ENCODE measurements at regions not wholly inside any gene's neighbourhood (a gene's known extent, or its start where the extent isn't known, plus 50 kb on each side); places are given as distances from the start of the nearest gene placed in this dataset.

DNA sequence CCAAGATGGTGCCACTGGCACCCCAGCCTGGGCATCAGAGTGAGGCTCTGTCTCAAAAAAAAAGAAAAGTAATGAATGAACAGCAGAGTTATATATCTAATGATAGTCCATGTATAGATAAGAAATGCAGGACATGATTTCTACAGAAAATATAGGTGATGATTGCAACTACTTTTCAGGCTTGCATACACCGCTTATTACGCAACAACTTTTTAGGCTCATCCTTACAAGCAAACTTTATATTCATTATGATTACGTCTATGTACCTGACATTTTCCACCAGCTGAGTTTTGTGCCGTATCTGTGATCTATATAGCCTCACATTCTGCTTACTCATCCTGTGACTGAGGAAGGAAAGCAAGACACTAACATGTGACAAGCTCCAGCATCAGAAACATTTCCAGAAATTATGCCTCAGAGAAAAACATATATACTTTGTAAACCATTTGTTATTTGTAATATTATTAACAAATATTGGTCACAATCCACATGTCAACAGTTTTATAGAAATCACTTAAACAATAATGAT, 906.3 kb downstream of the ZPLD1 start:
- DNase-seq (ENCODE audit: low read depth, low spot score), result no peak

DNA sequence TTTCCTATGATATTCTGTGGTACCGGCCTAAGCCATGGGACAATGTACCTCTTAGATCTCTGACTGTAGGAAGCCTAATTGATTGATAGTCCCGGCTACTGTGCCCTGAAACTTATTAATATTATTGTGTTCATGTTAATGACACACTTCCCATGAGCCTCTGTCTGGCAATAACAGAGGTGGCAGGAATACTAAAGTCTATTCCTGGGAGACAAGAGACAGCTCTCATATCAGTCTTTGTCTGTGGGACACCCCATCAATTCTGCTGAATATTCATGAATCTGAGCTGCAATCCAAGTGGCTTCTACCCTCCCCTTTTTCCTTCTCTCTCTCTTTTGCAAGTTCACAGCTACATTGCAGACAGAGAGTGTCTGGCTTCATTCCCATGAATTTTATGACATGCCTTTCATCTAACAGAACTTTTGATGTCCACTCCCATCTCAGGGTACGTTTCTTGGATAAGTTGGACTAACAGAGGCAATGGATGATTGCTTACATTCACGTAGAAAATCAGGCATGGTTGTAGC, 907.5 kb downstream of the ZPLD1 start:
- DNase-seq (ENCODE audit: low read depth, low spot score), result no peak

DNA sequence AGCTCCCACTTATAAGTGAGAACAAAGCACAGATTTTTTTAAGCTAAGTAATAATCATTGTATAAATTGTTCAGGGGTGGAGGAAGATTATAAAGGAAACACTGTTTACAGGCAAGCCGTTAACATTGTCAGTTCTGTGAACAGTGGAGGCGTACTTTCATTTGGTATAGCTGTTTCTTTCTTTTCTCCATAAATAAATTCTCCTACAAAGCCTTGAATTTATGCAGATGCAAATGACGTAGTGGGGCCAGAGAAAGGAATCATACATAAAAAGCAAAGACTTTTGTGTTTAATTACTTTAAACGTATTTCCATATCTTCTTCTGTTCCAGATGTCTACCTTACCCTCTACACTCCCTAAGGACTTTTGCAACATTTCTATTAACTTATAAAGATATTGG, 914.9 kb downstream of the ZPLD1 start:
- no peak for DNase-seq (ENCODE audit: low read depth, low spot score)

DNA sequence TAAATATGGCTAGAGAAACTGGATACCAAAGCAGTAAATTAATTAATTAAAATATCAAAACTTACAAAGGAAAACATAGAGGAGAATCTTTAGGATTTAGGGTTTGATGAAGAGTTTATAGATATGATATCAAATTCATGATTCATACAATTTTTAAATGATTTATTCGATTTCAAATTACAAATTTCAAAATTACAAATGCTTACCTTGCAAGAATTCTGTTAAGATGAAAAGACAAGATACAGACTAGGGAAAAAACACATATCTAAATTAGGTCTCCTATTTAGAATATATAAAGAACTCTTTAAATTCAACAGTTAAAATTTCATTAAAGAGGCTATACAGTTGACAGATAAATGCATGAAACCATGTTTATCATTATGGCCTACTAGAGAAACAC, 930.7 kb downstream of the ZPLD1 start:
- no peak for DNase-seq (ENCODE audit: low read depth, low spot score)

DNA sequence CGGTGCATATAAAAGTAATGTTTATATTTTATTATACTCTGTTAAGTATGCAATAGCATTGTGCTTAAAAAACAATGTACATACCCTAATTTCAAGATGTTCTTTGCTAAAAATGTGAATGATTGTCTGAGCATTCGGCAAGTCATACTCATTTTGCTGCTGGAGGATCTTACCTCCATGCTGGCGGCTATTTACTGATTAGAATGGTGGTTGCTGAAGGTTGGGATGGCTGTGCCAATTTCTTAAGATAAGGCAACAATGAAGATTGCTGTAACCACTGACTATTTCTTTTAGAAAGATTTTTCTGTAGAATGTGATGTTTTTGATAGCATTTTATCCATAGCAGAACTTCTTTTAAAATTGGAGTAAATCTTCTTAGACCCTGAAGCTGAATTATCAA, 932.7 kb downstream of the ZPLD1 start:
- DNase-seq (ENCODE audit: low read depth, low spot score), result no peak

DNA sequence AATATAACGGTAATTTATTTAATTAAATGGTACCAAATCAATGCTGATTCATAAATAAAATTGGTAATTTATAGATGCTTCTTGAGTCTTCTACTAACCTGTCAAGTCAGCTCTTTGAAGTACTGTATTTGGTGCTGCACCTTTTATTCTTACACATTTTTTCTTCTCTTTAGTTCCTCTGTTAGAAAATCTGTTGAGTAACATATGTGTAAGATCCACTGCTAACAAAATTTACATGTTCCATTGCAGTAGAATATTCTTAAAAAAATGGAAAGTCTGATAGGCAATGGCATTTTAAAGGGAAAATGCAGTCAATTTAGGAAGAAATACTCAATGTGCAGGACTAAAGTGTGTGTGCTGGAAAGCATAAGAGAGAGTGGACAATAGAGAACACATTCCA, 936.6 kb downstream of the ZPLD1 start:
- no peak for DNase-seq (ENCODE audit: low read depth, low spot score)

DNA sequence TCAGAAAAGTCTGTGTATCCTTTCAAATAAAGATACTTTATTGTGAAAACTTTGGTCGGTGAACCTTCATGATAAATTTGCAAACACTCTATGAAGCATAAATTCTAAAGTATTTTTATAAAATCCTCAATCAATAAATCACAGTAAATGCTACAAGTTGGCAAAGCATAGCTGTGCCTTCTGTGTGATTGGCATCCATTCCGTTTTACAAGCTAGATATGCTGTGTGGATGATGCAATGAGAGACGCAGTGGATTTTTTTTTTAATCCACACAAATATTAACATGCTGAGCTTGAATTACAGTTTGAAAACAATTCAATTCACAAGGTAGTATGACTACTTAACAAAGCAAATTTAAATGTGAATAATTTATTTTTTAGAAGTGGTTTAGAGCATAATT, 937.2 kb downstream of the ZPLD1 start:
- no peak for DNase-seq (ENCODE audit: low read depth, low spot score)

DNA sequence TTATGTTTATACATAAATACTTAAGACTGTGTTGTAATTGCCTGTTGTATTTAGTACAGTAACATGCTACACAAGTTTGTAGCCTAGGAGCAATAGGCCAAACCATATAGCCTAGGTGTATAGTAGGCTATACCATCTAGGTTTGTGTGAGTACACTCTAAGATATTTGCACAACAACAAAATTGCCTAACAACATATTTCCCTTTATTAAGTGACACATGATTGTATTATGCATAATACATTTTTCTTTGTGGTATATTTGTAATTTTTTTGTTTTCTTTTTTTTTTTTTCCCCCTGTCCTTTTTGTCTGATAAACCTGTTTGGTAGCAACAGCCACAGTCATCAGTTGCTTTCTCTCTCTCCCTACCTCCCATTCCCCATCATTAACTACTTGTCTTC, 945.6 kb downstream of the ZPLD1 start:
- no peak for DNase-seq (ENCODE audit: low read depth, low spot score)

DNA sequence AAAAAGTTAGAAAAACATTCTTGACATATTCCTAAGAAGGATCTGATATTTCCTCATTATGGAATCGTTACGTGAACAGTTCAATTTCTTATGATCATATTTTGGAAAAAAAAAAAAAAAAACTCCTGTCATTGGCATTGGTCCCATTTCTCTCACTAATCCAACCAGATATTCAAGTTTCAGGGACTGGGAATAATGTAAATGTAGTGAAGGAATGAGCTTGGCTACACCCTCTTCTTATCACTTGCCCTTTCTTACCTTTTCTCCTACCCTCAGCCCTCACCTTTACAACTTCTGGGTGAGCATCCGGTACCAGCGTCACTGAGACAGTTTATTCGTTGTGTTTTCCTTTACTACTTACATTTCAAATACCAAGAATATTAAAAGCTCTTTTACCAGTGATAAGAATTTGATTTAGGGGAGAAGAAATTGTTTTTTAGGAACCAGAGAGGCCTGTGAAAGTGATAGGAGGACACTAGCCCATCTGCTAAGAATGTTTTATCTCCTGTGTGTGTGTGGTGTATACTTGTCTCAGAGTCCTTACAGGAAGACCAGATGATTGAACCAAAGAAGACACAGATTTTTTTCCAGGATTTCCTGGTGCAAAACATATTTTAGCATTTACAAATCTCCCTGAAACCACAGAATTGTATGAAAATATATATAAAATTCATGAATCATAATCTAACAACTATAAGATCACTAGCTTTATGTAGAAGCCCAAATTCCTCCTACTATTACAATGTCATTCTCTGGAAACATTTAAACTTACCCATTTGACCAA, 946.7 kb downstream of the ZPLD1 start:
- no peak for DNase-seq (ENCODE audit: low read depth, low spot score)

DNA sequence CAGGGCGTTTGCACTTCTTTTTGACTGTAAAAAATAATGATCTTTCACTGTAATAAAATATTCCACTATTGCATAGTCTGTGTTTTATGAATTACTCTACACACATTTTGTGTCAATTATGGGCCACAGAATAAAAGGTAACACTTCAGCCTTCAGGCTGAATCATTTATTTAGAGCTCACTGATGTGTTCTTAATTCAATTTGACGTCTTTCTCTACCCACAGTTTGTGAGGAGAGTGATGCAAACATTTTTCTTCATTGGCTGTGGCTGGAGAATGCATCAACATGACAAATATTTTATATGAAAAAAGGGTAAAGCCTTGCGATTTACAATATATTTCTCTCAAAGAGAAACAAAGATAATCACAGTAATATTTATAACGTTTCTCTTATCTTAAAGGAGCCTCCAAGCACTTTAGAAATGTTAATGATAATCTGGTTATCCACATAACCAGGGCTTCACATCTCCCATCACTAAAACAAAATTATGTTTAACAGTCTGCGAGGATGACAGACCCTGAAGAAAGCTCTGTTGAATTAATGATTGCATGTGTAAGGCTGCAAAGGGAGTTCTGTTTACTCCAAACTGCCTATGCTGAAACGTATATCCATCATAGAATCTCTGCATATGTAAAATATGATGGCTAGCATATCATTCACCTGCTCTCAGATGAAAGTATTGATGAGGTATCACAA, 951.3 kb downstream of the ZPLD1 start:
- DNase-seq (ENCODE audit: low read depth, low spot score), result no peak

DNA sequence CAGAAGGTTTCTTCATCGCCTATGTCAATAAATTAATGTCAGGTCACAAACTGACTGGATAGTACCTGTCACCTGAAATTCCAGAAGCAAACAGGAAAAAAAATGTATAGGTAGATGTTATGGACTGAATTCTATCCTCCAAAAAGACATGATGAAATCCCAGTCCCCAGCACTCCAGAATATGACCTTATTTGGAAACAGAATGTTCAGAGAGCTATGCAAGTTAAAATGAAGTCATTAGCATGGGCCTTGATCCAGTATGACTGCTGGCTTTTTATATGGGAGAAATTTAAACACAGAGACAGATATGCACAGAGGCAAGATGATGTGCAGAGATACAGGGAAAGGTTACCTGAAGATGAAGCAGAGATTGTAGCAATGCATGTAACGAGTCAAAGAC, 953.4 kb downstream of the ZPLD1 start:
- no peak for DNase-seq (ENCODE audit: low read depth, low spot score)

DNA sequence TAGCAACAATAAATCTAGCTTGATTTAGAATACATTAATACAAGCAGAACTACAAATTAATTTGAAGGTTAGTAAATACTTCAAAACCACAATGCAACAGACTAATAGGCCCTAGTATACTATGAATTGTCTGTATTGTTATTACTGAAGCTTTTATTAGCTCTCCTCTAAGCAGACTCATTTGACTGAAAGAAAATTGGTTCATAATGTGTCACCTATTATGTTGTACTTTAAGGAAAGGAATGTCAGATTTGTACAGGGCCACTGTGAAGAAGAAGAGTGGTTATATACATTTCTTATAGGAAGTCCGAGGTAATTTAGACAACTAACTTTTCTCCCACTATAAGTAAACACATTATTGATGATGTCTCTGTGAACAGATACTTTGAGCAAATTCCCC, 954.5 kb downstream of the ZPLD1 start:
- DNase-seq (ENCODE audit: low read depth, low spot score), result no peak

DNA sequence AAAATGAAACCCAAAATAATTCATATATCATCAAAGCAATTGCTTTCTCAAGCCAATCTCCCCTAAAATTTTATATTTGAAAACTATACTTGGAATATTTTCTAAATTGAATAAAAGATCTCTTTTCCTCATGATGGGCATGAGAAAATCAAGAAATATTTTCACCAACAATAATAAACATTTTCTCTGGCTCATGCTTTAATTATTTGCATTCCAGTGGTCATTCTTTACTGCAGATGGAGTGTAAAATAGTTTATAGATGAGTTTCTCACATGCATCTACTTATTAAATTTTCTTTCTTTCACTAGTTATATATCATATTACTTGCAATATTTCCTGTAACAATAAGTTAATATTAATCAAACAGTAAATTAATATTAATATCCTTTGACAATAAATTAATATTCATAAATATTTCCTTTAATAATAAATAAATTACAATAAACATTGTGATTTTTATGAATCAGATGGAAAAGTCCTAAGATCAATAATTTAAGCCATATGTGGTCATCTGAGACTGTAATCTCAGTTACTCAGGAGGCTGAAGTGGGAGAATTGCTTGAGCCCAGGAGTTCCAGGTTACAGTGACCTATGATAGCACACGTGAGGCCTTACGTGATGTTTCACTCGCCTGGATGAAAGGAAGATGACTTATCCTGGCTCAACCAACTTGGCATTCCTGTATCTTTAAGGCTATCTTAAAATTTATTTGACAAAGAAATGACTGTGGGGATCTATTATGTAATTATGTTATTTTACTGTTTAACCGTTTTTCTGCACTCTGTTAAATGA, 958.8 kb downstream of the ZPLD1 start:
- DNase-seq (ENCODE audit: low read depth, low spot score), result no peak

DNA sequence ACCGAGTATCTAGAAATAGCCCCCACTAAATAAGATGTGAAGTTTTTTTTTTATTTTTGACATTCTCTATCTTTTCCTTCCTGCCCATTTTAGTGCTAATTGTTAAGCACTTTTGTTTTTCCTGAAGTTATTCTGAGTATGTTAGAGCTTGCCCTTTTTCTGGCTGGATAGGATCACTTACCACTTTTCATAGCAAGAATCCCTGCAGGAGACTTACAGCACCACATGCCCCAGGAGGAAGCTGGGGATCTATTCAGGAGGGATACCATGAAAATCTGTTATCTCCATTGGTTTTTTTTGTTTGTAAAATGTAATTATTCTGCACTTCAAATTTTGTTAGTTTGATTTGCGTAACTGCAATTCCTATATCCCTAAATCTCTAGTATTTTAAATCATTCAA, 968.4 kb downstream of the ZPLD1 start:
- no peak for DNase-seq (ENCODE audit: low read depth, low spot score)

DNA sequence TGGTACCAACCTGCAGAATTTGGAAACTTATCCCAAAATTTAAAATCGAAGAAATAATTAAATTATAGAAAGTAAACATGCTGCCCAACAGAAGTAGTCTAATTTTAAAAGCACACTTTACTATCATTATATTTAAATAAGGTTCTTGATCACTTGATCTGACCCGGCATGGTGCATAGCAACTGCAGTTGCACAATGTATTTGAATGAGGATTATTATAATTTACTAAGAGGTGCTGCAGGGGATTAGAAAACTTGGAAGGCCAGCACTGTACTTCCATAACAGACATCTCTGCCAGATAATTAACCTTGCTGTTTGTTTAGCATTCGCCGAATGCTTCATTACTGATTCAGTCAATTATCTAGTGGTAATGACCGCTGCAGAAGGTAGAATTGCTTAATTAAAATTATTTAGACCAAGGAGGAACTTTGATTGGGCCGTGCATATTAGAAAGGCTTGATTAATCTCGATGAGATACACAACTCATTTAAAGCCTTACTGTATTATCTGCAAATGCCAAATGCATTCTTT, 971.6 kb downstream of the ZPLD1 start:
- DNase-seq (ENCODE audit: low read depth, low spot score), result no peak

DNA sequence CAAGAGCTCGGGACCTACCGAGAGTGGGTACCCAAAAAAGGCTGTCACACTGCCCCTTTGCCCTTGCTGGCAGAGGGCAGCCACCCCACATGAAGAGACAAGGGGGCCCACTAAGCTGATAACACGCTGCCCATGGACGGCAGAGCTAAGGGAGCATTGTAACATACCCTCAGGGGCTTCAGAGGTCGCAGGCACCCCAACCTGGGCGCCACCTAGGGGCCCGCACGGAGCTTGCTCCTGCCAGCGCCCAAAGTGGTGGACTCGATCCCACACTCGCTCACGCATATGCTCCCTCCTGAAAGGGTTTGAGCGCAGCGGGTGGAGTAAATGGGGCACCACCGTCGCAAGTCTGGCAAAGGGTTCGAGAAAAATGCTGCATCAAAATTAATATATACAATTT, 975.4 kb downstream of the ZPLD1 start:
- no peak for DNase-seq (ENCODE audit: low read depth, low spot score)

DNA sequence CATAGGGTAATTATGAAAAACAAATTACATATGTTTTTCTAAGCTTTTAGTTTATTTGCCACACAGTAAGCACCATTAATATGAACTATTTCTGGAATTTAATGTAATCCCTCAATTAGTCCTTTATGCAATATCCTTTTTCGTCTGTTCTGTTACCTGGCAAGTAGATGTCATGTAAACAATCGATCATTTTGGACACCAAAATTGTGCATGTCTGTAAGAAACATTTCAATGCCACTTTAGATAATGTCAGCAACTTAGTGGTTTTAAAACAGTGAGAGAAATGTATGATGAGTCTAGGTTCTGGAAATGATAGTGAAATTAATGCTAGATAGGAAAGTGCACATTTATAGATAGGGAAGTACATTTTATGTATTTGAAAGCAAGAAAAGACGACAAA, 986.6 kb downstream of the ZPLD1 start:
- DNase-seq (ENCODE audit: low read depth, low spot score), result no peak

DNA sequence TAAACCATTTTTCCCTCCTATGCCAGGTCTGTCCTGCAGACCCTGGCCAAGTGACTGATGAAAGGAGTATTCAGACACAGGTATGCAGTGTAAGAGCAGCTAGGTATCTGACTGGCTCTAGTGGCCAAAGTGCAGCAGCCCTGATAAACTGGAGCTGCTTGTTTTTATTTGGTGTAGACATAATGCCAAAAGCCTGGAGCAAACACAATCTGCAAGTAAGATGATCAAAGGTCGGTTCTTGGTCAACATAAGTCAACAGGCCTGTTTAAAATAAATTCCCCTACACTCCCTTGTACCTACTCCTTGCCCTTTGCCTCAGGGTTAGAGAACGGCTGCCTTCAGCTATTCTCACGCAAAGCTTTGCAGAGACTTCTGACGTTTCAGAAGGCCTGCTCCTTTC, 1003.1 kb downstream of the ZPLD1 start:
- DNase-seq (ENCODE audit: low read depth, low spot score), result no peak

DNA sequence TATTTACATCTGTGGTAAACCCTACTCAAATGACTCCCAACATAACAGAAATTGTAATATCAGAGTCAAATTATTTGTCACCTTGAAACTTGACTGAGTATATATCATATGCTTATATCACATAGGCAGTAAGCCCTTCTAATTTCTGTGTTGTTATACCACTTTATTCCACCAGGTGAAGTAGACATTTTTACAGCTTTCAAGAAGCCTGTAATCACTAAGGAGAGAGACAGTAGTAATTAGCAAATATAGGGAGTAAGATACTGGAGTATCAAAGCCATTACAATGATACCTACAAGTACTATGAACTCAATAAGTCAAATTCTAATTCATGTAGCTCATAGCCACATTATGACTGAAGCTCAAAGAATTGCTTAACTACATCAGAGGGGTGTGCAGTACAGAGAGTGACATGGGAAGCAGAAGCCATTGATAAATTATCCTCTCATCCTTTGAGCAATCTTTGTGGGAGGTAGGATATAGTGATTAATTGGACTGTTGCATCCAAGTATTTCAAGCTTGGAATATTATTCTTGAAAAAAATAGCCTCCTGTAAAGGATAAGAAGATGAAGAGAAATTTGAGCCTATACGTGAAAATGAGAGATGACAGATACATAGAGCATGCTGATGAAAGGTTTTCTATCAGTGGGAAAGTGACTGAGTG, 1005.9 kb downstream of the ZPLD1 start:
- DNase-seq (ENCODE audit: low read depth, low spot score), result no peak

DNA sequence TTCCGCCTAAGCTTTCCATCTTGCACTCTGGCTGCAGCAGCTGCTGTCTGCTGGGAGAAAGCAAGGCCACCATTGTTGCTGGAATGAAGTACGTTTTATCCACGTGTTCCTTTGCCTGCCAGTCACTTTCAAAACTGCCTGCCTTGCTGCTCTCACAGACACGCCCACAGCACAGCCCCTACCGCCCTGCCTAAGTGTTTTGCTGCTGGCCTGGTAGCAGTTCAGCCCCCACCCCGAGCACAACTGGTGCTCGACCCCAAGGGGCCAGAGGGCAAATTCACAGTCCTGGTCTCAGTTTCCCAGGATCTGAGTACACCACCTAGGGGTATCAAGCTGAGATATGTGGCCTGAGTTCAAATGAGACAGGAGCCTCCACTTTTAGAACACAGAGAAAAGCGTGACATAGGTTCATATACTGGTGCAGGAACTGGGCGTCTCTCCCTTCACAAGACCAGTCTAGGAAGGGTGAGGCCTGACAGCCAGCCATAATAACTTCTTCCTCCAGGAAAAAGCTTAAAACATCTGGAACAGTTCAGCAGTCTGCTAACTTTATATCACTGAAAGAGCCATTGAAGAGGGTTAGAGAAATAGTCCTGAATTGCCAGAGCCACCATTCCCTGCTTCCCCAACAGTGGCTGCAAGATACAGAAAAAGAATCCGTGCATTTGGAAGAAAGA, 1012.3 kb downstream of the ZPLD1 start:
- DNase-seq (ENCODE audit: low read depth, low spot score), result no peak

DNA sequence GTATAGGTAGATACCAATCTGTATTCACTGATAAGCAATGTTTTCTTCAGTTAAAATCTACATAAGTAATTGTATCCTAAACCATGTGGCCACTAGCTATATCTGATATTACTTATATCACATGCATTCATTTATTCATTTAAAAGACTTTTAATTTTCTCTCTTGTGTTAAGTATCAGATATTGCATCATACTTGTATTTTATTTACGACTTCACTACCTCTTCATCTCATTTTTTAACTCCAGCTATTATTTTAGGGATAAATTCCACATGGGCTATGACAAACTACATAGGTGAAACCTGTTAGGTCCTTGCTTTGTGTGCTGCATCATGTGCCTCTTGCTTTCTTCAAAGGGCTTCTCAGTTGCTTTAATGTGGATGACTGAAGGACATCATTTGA, 1018.3 kb downstream of the ZPLD1 start:
- no peak for DNase-seq (ENCODE audit: low read depth, low spot score)

Measured in pulmonary artery endothelial cell (primary cell).